ENCODE measurements at regions not wholly inside any gene's neighbourhood (a gene's known extent, or its start where the extent isn't known, plus 50 kb on each side); places are given as distances from the start of the nearest gene placed in this dataset.

GRCh38 chr10:8893102-8893501, 838.6 kb downstream of the GATA3 start:
- H3K4me3 ChIP-seq (ENCODE audit: low read depth, low read length), result no peak overlapping the region
- TF ChIP-seq CTCF (IDR thresholded peaks at IDR 0.05; ENCODE audit: insufficient read depth, low read depth, low read length), result no peak
- DNase-seq (ENCODE audit: low read depth), result no peak

- H3K4me3 ChIP-seq (ENCODE audit: low read depth, low read length), result no peak overlapping the region
- no peak for TF ChIP-seq CTCF (IDR thresholded peaks at IDR 0.05; ENCODE audit: insufficient read depth, low read depth, low read length)
- no peak for DNase-seq (ENCODE audit: low read depth)
These were observed 839.7 kb downstream of the GATA3 start for GRCh38 chr10:8894148-8894547.

GRCh38 chr10:8897769-8898168, 843.3 kb downstream of the GATA3 start:
- no peak for DNase-seq (ENCODE audit: low read depth)
- no peak for TF ChIP-seq CTCF (IDR thresholded peaks at IDR 0.05; ENCODE audit: insufficient read depth, low read depth, low read length)
- no peak overlapping the region for H3K4me3 ChIP-seq (ENCODE audit: low read depth, low read length)

- DNase-seq (ENCODE audit: low read depth), result no peak
- no peak for TF ChIP-seq CTCF (IDR thresholded peaks at IDR 0.05; ENCODE audit: insufficient read depth, low read depth, low read length)
- H3K4me3 ChIP-seq (ENCODE audit: low read depth, low read length), result no peak overlapping the region
These were observed 844.4 kb downstream of the GATA3 start for GRCh38 chr10:8898745-8899330.

GRCh38 chr10:8902926-8903325, 848.4 kb downstream of the GATA3 start:
- TF ChIP-seq CTCF (IDR thresholded peaks at IDR 0.05; ENCODE audit: insufficient read depth, low read depth, low read length), result no peak
- no peak overlapping the region for H3K4me3 ChIP-seq (ENCODE audit: low read depth, low read length)
- no peak for DNase-seq (ENCODE audit: low read depth)

GRCh38 chr10:8908013-8908412, 853.5 kb downstream of the GATA3 start:
- TF ChIP-seq CTCF (IDR thresholded peaks at IDR 0.05; ENCODE audit: insufficient read depth, low read depth, low read length), result no peak
- no peak overlapping the region for H3K4me3 ChIP-seq (ENCODE audit: low read depth, low read length)
- DNase-seq (ENCODE audit: low read depth), result no peak

- no peak overlapping the region for H3K4me3 ChIP-seq (ENCODE audit: low read depth, low read length)
- TF ChIP-seq CTCF (IDR thresholded peaks at IDR 0.05; ENCODE audit: insufficient read depth, low read depth, low read length), result no peak
- DNase-seq (ENCODE audit: low read depth), result no peak
These were observed 855.8 kb downstream of the GATA3 start for GRCh38 chr10:8910314-8910713.
